ENCODE measurements at regions not wholly inside any gene's neighbourhood (a gene's known extent, or its start where the extent isn't known, plus 50 kb on each side); places are given as distances from the start of the nearest gene placed in this dataset.

DNA sequence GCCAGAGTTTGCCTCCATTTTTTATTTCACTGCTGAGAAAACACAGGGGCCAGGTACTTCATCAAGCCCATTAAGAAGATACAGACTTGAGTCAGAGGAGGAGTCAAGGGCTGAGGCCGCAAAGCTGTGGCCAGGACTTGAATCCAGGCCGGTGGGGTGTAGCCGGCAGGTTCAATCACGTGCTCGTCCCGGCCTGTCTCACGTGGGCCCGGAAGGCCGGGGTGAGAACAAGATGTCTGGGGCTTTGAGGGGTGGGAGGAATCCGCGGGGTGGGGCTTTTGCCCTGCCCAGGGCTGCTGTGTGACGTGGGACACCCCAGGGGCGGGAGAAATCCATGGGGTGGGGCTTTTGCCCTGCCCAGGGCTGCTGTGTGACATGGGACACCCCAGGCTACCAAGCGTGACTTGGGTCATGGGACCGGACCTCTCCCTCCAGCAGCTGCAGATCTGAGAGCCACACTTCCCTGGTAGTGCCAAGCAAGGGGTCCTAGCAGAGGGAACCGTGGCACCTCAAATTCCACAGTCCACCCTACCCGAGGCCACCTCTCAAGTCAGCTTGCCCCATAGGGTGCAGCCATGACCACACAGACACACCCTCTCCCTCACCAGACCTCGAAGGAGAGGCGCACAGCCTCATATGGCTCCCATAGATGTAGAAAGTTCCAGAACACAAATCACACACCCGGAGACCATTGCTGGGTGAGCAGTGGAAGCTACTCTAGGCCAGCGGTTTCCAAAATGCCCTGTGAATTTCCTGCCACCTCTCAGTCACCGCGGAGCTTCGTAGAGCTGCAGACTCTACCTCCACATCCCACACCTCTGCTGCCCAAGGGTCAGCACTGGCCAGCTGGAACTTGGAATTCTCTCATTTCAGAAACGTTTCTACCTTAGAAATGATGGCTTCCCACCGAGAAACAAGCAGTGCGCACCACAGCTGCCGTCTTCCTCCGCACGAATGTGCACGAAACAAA, 156.1 kb downstream of the DLL1 start:
- DNase-seq: no peak

DNA sequence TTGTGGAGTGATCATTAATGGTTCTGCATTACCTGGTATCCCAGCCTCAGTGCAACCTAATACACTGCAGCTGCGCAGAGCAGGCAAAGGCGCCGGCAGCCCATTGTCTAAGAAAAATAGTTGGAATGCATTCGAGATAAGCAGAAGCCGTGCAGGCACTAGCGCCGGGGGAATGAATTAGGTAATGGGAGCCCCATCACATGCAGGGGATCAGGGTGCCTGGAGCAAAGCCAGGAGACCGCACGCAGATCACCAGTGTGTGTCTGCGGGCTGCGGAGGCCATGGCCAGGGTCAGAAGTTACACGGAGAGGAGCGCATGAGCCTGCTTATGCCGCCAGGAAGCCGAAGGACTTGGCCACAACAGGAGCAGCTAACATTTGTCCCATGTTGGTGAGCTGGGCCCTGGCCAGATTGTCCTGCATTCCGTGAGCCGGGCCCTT, 156.8 kb downstream of the DLL1 start:
- DNase-seq: no peak

DNA sequence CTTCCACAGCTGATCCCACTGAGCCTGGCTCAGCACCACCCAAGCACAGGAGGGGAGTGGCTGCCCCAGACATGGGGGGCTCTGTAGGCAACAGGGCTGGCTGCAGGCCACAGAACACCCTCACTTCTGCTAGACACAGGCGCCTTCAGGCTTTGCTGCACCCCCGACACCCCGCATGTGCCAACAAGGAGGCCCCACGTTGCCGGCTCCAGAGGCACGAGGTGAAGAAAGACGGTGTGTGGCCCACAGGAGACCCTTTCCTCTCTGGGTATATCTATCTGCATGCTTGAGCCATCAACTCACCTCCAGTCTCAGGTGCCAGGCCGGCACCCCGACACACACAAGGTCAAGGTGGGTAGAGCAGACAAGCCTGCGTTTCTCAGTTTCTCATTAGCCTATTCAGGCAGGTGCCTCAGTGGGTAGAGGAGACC, 158.3 kb downstream of the DLL1 start:
- DNase-seq: no peak

DNA sequence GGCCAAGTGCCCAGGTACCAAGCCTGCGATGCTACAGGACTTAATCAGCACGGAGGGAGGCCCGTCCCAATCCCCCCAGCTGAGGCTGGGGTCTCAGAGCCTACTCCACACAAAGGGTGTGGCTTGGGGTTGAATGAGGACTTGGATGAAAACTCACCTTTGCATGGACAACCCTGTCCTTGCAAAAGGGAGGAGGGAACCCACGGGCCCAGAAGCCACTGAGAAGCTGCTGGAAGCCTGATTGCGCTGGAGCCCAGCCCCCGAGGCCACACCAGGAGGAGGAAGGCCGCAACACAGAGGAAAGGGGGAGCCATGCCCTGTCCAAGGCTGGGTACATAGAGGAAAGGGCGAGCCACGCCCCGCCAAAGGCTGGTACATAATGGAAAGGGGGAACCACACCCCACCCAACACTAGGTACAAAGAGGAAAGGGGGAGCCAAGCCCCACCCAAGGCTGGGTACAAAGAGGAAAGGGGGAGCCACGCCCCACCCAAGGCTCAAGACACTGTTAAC, 158.8 kb downstream of the DLL1 start:
- no peak for DNase-seq

DNA sequence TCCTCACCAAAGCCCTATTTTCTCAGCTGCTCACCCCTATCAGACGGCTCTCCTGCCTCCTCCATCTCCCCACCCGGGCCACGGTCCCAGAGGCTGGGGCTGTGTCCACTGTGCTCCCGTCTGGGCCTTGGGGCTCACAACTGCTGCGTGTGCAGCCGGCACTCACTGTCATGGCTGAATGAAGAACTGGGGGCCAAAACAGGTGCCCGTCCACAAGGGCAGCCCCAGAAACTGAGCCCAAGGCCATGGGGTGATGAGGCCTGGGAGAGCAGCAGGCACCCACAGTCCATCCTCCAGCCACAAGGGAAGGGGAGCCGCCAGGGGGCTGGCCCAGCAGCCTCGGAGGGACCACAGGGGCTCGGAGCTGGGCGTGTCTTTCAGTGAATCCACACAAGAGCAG, 159.5 kb downstream of the DLL1 start:
- DNase-seq: no peak

DNA sequence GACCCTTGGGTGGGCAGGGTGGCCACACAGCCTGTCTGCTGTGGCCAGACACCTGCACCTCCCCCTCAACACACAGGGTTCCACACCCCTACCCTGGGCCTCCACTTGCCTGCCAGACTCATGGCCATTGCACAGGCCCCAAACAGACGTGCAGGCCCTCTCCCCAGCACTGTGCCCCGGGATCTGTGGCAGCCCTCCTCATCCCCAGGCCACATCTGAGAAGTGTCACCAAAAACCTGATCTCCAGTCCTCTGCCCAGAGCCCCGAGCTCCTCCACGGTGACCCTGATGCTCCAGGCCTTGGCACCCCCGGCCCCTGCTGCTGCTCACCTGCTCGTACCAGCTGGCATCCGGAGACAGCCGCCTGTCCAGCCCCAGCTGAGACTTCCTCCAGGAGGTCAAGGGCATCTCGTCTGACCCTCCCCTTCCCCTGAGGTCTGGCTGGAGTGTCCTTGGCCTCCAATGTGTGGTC, 160.1 kb downstream of the DLL1 start:
- no peak for DNase-seq

DNA sequence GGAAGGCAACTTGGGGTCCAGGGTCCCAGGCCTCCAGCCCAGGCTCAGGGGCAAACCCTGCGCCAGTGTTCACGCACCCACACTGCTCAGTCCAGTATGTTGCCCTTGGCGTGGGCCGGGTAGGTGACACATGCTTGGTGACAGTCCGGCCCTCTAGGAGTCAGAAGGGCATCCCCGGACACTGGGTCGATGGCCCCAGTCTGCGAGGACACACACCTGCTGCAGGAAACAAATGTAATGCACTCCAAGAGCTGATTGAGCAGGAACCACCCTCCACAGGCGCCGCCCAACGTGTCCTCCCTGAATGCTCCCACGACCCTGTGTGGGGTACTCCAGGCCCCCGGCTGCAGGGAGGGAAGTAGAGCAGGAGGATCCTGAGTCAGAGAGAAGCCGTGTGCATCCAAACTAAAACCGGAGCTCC, 160.7 kb downstream of the DLL1 start:
- no peak for DNase-seq

DNA sequence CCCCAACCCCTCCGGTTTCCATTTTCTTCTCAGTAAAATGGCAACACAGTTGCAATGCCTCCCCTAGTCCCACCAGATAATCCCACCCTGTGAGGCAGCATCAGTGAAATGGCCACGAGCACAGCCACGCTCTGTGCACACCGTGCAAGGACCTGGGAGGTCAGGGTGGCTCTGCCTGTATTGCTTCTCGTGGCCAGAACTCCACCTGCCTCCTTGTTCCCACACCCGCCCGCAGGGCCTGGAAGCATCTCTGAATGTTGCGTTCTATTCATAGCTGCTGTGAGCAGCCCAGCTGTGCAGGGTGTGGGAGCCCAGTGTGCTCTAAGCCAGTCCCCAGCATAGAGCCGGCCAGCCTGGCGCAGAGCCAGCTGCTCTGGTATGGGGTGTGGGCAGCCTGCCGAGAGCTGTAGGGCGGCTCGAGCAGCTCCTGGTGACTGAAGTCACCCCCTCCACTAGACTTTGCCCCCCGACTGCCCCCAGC, 161.1 kb downstream of the DLL1 start:
- DNase-seq: no peak

DNA sequence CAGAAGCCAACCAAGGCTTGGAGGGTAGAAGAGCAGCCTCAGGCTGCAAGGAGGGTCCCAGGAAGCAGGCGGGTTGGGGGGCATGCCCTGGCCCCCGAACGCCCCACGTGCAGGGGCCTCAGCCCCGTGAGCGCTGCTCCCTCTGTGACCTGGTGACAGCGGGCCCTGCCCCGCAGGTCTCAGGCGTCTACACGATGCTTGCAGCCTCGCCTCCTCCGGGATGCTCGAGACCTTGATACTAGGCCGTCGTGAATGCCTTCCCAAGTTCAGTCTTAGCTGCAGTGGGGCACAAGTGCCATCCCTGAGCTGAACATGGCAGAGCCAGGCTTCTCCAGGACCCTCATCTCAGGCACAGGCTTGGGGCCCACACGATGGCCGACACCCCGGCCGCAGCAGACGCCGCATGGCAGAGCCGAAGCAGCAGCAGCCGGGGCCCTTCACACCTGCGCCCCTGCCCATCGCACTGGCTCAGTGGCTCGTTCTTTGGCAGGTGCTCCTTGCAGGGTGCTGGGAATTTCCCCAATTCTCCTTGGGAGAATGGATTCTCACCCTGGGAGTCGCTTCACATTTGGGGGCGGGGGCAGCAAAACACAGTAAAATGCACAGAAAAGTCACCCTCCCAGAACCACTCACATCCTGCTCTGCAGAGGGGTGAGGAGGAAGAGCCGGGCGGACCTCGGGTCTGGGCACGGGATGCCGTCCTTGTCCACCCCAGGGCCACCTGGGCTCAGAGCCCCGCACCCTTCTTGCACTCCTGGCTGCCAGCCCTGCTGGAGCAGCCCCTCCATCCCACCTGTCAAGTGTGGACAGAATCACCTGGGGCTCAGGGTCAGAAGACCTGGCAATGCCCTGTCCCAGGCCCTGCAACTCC, 161.8 kb downstream of the DLL1 start:
- no peak for DNase-seq

DNA sequence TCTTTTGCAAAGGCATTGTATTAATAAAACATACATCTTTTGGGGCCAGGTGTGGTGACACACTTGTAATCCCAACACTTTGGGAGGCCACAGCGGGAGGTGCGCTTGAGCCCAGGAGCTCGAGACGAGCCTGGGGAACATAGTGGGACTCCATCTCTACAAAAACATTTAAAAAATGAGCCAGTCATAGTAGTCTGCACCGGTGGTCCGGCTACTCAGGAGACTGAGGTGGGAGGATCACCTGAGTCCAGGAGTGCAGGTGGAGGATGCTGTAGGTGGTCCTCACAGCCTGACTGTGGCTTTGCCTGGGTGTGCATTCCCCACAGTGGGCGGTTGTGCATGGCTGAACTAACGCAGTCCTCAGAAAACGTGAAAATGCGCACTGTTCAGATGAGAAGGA, 162.5 kb downstream of the DLL1 start:
- no peak for DNase-seq

DNA sequence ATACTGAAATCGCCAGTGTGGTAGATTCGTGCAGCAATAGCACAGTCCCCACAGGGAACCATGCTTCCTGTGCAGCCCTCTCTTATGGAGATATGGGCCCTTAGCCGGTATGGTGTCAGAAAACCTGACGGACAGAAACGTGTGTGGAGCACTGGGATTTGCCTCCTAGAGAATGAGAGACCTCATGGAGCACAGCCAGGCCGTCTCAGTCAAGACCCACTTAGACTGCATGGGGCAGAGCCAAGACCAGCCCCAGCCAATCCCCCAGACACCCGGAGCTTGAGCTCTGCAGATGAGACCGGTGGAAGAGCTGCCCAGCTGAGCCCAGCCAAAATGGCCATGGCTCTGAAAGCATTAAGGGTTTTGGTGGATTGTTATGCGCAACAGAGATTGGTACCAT, 163.7 kb downstream of the DLL1 start:
- no peak for DNase-seq

DNA sequence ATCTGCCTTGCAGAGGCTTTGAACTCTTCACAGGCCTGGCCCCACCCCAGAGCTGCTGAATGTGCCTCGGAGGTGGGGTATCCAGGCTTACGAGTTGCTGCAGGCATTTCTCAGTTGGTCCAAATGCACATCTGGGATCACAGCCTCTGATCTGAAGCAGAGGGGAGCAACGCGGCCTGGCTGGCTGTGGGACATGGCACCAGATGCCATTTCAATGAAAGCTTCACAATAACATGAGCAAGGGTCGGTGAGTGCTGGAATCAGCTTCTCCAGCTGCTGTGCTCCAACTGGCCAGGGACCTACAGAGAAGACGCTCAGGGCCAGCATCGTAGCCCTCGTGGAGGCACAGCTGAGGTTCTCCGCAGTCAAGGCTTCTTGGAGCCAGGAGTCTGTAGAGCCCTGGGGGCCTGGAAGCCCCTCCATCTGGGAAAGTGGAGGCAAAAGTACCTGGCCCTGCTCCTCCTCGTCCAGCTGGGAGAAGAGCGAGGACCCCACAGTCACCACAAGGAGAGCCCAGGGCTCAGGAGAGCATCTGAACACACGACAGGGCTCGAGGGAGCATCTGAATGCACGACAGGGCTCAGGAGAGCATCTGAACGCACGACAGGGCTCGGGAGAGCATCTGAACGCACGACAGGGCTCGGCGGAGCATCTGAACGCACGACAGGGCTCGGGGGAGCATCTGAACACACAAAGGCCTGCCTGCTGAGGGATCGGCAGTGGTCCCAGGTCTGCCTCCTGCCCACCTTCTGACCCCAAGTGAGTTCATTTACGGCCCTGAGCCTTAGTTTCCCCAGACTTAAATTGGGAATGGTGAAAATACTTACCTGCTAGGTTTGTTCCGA, 165.2 kb downstream of the DLL1 start:
- DNase-seq: no peak

DNA sequence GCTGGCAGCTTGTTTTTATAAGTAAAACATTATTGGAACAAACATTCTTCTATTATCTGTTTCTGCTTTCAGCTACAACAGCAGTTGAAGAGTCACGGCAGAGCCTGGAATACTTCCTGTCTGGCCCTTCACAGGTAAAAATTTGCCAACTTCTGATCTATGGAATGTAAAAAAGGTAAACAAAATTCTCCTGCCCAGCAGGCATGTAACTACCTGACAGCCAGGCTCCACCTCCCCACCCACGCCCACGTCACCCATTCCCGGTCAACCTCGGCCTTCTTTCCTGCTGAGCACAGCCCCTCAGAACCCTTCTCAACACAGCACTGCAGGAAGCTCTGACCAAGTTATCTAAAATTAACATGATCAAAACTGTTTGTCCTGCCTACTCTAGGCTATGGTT, 166.0 kb downstream of the DLL1 start:
- DNase-seq: no peak

DNA sequence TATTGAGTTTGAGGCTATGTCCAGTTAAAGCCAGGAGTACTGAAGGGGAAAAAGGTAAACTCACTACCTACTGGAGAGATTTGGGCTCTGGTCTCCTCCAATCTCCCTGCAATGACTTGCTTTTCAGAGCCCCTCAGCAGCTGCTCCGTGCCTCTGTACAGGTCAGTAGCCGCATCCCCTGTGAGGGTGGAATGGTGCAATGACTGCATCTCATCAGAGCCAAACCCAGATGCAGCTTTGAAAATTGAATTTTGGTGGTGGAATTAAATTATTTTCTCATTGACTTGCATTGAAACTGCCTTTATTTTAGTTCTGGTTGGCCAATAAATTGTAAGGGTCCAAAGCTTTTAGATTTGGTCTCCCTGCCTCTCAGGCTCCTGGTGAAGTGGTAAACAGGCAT, 166.7 kb downstream of the DLL1 start:
- no peak for DNase-seq

DNA sequence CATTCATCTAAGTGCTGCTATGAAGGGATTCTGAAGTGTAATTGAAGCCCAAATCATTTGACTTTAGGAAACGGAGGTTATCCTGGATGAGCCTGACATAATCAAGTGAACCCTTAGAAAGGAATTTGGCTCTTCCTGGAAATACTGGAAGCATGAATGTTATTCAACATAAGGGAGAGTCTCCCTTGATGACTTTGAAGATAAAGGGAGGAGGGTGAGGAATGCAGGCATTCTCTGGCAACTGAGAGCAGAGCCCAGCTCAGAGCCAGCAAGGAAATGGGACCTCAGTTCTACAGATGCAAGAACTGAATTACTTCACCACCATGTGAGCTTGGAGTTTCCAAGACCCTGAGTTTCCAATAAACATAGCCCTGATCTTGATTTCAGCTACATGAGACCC, 168.2 kb downstream of the DLL1 start:
- DNase-seq: no peak

DNA sequence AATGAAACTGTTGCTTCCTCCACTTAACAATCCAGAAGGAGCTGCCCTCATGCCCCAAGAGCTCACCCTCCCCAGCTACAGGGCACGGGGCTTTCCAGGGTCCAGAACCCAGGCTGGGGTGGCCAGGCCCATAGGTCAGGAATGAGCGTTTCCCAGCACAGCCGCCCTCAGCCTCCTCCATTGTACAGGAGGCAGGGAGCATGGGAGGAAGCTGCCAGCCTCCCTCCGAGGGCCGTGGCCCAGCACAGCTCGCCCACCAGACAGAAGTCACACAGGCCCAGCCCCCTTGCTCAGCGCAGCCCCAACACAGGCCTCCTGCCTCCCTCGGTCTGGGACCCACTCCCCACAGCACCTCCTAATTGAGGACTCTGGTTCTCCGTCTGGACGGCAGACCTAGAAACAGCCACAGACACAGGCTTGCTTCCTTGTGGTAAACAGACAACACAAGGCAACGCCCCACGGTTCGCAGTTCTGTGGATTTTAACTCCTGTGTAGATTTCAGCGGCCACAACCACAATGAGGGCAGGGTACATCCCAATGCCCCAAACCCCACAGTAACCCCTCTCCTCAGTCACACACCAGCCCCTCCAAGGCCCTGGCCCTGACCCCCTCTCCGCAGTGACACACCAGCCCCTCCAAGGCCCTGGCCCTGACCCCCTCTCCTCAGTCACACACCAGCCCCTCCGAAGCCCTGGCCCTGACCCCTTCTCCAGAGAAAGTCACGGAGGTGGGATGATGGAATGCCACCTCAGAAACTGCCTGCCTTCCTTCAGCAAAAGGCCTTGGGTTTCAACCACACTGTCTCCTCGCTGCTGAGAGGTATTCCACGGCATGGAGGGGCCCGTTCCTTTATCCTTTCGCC, 173.5 kb downstream of the DLL1 start:
- no peak for DNase-seq

DNA sequence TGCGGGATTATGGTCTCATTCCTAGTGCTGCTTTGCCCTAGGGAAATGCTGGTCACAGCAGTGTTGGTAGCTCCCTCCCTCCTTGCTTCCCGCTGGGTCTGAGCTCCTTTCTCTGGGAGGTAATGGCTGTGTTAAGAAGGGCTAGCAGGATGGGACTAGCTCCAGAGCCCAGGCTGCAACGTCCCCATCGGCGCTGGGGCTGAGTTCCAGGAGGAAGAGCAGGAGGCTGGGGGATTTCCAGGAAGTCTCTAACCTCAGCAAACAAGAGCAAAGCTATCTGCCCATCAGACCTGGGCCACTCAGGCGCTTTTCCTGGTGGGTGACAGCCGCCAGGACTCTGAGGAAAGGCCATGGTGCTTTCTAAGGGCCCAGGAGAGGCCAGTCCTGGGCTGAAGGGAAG, 174.2 kb downstream of the DLL1 start:
- DNase-seq: no peak

DNA sequence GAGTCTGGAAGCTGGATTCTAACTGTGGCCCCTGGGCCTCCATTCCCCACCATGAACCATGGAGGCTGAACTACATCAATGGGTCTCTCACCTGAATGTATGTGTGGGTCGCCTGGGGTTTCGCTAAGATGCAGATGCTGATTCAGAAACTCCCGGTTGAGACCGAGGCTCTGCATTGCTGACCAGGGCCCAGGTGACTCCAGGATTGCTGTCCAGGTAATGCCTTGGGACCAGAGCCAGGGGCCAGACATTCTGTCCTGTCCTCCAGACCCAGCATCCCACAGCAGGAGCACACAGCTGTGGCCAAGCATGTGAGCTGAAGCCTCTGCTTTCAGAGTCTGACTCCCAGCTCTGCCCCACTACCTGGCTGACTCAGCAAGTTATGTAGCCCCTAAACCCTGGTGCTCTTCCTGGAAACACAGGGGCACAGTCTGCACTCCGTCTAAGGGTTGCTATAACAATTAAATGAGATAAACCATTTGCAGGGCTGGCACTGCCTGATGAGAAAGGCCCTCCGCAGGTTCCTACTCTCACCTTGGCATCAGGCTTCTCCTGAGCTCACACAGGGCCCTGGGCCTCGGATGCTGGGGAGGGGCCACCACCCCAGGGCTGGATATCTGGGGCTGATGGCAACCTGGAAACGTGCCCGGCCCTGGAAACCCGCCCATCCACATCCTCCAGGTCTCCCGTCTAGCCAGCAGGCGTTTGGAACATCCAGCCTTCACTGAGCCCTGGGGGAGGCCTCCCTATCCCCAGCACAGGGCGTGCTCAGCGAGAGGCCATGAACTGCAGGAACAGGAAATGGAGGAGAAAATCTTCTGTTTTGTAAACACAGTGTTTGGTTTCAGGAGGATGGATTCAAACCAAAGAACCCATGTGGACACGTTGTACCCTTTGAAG, 175.7 kb downstream of the DLL1 start:
- no peak for DNase-seq

DNA sequence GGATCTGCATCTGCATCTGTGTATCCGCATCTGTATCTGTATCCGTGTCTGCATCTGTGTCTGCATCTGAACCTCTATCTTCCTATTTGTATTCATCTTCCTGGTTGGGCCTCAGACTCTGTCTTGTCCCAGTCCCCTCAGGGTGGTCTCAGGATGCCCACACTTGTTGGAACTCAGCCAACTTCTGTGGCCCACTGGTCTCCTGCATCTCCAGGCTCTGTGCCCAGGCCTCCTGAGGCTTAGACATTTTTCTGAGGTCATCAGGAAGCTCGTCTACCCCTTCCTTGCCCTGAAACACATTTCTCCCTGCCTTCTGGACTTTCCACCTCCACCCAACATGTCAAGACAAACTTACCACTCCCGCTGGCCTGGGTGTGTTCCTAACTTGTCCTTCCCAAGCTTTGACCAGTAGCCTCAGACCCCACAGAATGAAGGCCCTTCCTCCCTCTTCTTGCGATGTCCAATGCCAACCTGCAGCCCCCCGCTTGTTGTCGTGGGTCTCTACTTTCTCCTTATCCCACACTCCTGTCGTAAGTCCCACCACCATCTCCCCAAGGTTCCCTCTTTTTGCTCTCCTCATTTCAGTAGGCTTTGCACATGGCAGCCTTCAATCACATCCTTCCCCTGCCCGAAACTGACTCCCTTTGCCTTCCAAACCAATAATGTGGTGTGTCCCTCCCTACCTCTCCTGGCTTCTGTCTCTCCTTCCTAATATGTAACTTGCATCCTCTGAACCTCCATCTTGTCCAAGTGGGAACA, 176.5 kb downstream of the DLL1 start:
- DNase-seq: no peak

Measured in fibroblast of skin of abdomen (primary cell).